ENCODE measurements at regions not wholly inside any gene's neighbourhood (a gene's known extent, or its start where the extent isn't known, plus 50 kb on each side); places are given as distances from the start of the nearest gene placed in this dataset.

DNA sequence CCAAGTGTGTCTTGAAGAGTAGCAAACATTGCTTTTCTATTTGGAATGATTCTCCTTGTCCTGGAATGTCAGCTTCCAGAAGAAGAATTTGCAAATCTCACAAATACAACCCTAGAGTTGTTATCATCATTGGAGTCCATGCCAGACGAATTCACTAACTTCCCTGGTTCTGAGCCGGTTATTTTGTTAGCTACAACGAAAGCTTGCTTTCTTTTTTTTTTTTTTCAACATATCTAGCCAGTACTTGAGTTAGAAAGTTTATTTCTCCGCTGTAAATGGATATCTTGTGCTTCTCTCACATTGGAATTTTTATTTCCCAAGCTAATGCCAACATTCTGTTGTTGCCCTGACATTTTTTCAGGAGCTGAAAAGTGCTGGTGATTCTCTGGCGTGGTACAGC, 138.1 kb upstream of the POM121L12 start:
- no peak for TF ChIP-seq POLR2AphosphoS5 (IDR thresholded peaks at IDR 0.05)
- TF ChIP-seq, protein P1, sequence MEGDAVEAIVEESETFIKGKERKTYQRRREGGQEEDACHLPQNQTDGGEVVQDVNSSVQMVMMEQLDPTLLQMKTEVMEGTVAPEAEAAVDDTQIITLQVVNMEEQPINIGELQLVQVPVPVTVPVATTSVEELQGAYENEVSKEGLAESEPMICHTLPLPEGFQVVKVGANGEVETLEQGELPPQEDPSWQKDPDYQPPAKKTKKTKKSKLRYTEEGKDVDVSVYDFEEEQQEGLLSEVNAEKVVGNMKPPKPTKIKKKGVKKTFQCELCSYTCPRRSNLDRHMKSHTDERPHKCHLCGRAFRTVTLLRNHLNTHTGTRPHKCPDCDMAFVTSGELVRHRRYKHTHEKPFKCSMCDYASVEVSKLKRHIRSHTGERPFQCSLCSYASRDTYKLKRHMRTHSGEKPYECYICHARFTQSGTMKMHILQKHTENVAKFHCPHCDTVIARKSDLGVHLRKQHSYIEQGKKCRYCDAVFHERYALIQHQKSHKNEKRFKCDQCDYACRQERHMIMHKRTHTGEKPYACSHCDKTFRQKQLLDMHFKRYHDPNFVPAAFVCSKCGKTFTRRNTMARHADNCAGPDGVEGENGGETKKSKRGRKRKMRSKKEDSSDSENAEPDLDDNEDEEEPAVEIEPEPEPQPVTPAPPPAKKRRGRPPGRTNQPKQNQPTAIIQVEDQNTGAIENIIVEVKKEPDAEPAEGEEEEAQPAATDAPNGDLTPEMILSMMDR (IDR thresholded peaks at IDR 0.05): no peak
